ENCODE measurements at regions not wholly inside any gene's neighbourhood (a gene's known extent, or its start where the extent isn't known, plus 50 kb on each side); places are given as distances from the start of the nearest gene placed in this dataset.

DNA sequence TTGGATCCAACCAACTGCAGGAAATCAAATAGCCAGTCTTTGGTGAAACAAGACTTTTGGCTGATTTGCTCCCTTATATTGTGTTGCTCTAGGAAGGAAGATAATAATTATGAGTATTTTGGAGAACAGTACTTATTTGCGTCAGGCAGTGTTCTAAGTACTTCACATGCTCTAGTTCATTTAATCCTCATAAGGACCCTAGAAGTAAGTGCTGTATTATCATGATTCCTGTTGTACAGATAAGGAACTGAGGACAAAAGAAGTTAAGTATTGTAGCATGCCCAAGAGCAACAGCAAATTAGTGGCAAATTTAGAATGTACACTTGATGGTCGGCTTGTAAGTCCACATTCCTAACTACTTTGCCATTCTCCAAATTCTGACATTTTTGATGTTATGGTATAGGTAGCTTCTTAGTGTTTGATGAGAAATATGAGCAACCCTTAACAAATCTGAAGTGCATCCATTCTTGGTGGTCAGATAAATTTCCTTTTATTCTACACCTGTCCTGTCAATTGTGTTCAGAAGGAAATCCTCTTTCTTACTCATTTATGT, 72.0 kb downstream of the SPRY1 start:
- Mint-ChIP-seq H3K27me3 (peaks cover 5% of the 10 kb centered on the region), H3K36me3 (no peaks in the 10 kb centered on the region), H3K27ac (no peak overlapping the region), H3K4me3 (no peak overlapping the region), H3K4me1 (ENCODE audit: unreplicated experiment) (peaks cover 12% of the 10 kb centered on the region), H3K9me3 (no peaks in the 10 kb centered on the region)
- TF ChIP-seq, protein P1, sequence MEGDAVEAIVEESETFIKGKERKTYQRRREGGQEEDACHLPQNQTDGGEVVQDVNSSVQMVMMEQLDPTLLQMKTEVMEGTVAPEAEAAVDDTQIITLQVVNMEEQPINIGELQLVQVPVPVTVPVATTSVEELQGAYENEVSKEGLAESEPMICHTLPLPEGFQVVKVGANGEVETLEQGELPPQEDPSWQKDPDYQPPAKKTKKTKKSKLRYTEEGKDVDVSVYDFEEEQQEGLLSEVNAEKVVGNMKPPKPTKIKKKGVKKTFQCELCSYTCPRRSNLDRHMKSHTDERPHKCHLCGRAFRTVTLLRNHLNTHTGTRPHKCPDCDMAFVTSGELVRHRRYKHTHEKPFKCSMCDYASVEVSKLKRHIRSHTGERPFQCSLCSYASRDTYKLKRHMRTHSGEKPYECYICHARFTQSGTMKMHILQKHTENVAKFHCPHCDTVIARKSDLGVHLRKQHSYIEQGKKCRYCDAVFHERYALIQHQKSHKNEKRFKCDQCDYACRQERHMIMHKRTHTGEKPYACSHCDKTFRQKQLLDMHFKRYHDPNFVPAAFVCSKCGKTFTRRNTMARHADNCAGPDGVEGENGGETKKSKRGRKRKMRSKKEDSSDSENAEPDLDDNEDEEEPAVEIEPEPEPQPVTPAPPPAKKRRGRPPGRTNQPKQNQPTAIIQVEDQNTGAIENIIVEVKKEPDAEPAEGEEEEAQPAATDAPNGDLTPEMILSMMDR (conservative IDR thresholded peaks at IDR 0.05): no peak
- DNase-seq (ENCODE audit: extremely low spot score, unreplicated experiment): no peak

DNA sequence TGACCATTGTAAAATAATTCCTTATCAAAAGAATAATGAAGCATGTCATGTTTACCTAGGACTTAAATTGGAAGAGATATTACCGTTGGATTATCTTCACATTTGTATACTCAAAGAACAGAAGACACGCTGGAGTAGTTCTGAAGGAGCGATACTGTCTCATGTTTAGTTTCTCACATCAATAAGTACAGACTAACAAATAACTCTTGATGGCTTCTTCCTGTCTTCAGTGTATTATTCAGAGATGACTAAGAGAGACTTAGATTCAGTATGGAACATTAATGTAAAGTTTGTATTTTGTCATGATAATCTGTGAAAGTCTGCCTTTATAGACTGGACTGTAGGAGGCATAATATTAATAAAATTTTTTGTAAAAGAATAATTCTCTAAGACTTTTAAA, 72.7 kb downstream of the SPRY1 start:
- peaks cover 5% of the 10 kb centered on the region for H3K27me3 Mint-ChIP-seq
- H3K4me3 Mint-ChIP-seq: no peak overlapping the region
- no peak for DNase-seq (ENCODE audit: extremely low spot score, unreplicated experiment)
- no peaks in the 10 kb centered on the region for H3K36me3 Mint-ChIP-seq
- H3K27ac Mint-ChIP-seq: no peak overlapping the region
- no peaks in the 10 kb centered on the region for H3K9me3 Mint-ChIP-seq
- H3K4me1 Mint-ChIP-seq (ENCODE audit: unreplicated experiment): peaks cover 6% of the 10 kb centered on the region
- TF ChIP-seq, protein P1 (conservative IDR thresholded peaks at IDR 0.05): no peak

DNA sequence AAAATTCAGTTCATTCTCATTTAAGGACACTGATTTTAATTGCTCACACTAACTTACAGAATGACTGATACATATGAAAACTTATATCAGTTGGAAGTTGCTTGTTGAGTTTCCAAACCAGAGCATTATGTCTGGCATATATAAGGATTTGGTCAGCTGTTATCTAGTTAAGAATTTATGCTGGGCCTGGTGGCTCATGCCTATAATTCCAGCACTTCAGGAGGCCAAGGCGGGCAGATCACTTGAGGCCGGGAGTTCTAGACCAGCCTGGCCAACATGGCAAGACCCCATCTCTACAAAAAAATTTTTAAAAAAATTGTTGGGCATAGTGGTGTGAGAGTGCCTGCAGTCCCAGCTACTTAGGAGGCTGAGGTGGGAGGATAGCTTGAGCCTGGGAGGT, 73.1 kb downstream of the SPRY1 start:
- no peaks in the 10 kb centered on the region for H3K36me3 Mint-ChIP-seq
- H3K9me3 Mint-ChIP-seq: no peaks in the 10 kb centered on the region
- peaks cover 6% of the 10 kb centered on the region for H3K4me1 Mint-ChIP-seq (ENCODE audit: unreplicated experiment)
- H3K4me3 Mint-ChIP-seq: no peak overlapping the region
- H3K27ac Mint-ChIP-seq: no peak overlapping the region
- no peak for DNase-seq (ENCODE audit: extremely low spot score, unreplicated experiment)
- TF ChIP-seq, protein P1 (conservative IDR thresholded peaks at IDR 0.05): no peak
- peaks cover 5% of the 10 kb centered on the region for H3K27me3 Mint-ChIP-seq

DNA sequence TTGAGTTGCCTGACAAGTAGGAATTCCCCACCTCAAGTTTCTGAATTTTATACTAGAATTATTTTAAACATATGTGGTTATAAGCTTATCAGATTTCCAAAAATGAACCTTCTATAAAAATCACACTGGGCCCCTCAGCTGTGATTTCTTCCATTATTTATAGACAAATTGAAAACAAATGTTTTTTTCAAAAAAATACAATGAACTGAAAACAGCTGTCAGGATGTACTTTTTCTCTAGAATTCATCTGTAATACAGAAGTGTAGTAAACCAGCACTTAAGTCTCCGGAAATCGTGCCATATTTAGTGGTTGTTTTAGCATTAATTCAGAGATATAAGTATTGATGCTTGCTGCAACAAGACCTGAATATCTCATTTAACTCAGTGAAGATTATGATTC, 74.0 kb downstream of the SPRY1 start:
- no peak overlapping the region for H3K4me3 Mint-ChIP-seq
- H3K27me3 Mint-ChIP-seq: no peaks in the 10 kb centered on the region
- DNase-seq (ENCODE audit: extremely low spot score, unreplicated experiment): no peak
- TF ChIP-seq, protein P1 (conservative IDR thresholded peaks at IDR 0.05): no peak
- no peak overlapping the region for H3K27ac Mint-ChIP-seq
- H3K36me3 Mint-ChIP-seq: no peaks in the 10 kb centered on the region
- H3K9me3 Mint-ChIP-seq: peaks cover under 1% of the 10 kb centered on the region
- peaks cover 6% of the 10 kb centered on the region for H3K4me1 Mint-ChIP-seq (ENCODE audit: unreplicated experiment)

DNA sequence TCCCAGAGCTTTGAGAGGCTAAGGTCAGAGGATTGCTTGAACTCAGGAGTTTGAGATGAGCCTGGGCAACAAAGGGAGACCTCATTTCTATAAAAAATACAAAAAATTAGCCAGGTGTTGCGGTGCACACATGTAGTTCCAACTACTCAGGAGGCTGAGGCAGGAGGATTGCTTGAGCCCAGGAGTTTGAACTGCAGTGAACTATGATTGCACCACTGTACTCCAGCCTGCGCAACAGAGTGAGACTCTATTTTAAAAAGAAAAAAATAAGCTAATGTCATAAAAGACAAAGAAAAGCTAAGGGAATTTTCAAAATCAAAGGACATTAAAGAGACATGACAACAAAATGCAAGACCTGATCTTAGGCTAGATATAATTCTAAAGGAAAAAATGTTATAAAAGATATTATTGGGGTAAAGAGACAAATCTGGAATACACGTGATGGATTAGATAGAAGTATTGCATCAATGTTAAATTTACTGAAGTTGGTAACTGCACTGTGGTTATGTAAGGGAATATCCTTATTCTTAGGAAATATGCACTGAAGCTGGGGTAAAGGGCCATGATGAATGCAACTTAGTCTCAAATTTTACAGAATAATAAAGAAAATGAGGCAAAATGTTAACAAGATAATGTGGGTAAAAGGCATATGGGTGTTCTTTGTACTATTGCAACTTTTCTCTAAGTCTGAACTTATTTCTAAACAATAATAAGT, 75.2 kb downstream of the SPRY1 start:
- no peaks in the 10 kb centered on the region for H3K36me3 Mint-ChIP-seq

More for the DNA sequence above, 75.2 kb downstream of the SPRY1 start:
- Mint-ChIP-seq H3K27ac (no peak overlapping the region), H3K9me3 (peaks cover 7% of the 10 kb centered on the region), H3K4me1 (ENCODE audit: unreplicated experiment) (peaks cover 6% of the 10 kb centered on the region), H3K27me3 (no peaks in the 10 kb centered on the region), H3K4me3 (no peak overlapping the region)
- DNase-seq (ENCODE audit: extremely low spot score, unreplicated experiment): no peak
- TF ChIP-seq, protein P1 (conservative IDR thresholded peaks at IDR 0.05): no peak
